ENCODE measurements at regions not wholly inside any gene's neighbourhood (a gene's known extent, or its start where the extent isn't known, plus 50 kb on each side); places are given as distances from the start of the nearest gene placed in this dataset.

DNA sequence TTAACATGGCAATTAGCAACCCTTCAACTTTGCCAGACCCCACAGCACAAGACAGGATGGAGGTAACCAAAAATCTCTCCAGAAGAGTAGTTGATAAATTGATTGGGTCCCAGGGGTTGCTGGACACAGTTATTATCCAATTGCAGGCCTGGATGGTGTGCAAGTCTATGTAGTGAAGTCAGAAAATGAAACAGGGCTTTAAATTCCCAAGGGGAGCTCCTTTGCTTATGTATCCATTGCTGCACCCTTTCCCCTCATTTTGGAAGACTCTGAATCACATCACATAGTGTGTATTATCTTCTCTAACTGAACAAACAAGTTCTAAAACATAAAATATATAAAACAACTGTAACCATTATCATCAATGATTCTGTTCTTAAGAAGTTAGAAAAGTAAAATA is 550.2 kb downstream of the LMO4 start:
- DNase-seq (ENCODE audit: low spot score): no peak

DNA sequence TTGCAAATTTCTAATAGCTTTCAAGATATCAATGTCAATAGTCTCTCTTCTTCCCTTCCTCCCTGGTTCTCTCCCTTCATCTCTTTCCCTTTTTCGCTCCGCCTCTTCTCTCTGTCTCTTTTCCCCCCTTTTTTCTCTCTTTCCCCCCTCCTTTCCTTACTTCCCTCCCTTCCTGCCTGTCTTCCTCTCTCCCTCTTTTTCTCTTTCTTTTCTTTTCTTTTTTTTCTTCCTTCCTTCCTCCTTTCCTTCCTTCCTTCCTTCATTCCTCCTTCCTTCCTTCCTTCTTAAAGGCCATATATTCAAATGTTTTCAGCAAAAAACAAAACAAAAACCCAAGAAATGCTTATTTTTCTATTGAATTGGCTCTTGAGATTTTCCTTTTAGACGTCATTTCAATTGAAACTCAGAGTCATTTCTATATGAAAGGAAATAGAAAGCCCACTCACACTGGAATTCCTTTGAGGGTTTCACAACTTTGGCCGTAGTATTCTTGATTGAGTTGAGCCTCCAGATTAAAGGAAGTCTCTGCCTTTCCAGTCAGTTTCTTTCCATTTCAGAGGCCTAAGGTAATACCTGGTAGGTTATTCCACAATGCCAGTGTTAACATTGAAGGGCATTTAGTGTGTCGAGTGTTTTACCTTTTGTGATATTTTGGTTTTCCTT is 551.5 kb downstream of the LMO4 start:
- no peak for DNase-seq (ENCODE audit: low spot score)

DNA sequence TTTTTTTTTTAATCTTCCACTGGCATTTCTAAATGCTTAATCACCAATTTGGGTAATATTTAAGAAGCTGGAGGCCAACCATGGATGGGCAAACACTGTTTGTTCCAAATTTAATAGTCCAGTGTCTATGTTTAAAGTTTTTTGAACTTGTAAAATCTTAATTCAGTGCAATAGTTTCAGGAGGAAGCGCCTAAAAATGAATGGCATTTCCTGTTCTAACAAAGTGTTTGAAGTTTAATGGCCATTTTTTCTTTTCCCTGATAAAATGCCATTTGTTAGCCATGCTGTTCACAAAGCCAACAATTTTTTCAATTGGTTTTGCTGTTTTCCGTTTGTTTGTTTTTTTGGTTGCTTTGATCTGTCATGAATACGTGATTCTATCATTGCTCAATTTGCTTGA is 552.1 kb downstream of the LMO4 start:
- no peak for DNase-seq (ENCODE audit: low spot score)

DNA sequence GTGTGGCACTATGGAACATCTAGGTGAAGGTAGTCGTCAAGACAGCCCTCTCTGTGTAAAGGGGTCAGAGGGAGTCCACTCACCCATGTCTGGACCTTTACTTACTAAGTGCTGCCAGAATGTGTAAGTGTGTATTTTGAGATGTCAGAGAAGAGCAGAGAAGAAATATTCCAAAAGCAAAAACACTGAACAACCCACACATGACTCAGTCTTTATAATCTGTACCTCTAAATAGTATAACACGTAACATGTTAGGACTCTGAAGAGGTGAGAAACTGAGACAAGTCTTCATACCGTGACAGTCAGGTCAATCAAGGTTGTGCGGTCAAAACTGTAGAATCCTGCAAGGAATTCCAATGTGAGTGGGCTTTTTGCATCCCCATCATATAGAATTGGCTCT is 555.2 kb downstream of the LMO4 start:
- no peak for DNase-seq (ENCODE audit: low spot score)

DNA sequence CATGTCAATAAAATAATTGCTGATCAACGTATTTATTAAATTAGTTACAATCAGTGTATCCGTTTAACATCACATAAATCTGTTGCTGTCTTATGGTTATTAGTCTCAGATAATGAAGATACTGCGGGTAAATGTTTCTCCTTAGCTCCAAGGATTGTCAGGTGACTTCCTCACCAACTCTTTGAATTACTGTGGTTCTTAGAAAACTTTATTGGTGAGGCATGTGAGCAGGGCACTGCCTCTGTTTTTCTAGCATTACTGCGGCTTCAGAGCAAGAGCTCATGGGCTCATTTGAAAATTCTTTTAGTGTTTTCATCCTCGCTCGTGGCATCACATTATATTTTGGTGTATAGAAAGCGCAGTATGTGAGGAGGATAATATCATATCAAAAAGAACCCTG is 555.9 kb downstream of the LMO4 start:
- DNase-seq (ENCODE audit: low spot score): no peak

DNA sequence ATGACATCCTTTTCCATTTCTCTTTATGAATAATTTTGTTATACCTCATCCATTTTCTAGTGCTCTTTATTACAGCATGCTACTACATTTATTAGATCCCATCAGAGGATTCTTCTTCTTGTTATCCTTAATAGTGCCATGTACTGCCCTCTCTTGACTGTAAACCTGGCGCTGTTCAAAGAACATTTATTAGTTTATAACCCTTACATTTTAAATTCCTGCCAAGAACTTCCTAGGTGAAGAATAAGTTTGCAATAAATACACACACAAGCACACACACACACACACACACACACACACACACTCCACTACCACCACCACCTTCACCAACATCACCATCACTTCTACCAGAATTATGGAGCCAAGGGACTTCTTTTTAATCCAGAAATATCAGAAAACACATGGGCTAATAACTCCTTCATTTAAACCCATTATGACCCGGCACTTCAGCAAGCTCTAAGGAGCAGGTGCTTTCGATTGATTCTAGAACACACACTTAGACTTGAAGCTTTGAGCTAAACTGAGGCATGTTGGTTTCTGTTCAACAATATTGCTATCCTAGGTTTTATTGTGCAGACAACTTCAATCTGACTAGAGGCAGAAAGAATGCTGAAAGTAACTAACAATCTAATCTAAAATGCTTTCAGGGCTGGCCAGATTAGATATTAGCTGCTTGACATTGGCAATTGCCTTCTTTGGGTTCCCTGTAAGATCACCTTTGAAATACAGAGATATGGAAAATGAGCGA is 556.8 kb downstream of the LMO4 start:
- DNase-seq (ENCODE audit: low spot score): no peak

DNA sequence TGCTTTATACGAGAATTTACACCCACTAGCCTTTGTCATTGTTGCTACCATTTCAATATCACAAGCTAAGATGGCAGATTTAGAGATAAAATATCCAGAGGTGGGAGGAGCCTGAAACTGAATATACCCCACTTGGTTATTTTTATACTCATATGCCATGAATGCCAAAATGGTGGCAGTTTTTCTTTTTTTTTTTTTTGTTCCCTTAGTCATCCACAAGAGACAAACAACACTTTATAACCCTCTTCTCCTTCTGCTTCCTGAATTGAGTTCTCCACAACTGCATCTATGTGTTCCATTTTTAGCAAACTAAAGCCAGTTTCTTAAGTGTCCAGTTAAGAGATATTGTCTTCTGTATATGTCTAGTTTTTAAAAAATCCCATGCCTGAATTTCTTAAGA is 558.4 kb downstream of the LMO4 start:
- DNase-seq (ENCODE audit: low spot score): no peak

DNA sequence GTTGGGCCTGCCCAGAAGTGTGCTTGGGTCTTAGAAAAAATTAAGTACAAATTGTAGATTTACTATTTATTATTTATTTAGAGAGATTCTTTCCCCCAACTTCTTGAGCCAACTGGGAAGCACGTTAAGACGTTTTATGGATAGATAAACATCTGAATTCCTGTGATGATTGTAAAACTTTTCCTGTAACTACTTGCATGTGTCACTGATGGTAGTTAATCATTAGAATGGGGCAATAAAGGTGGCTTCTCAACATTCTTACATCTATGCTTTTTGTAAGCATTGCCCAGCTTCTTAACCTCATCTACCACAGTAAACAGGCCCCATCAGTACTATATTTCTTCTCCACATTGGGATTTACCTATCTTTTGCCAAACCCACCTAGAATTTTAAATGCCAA is 559.8 kb downstream of the LMO4 start:
- no peak for DNase-seq (ENCODE audit: low spot score)

DNA sequence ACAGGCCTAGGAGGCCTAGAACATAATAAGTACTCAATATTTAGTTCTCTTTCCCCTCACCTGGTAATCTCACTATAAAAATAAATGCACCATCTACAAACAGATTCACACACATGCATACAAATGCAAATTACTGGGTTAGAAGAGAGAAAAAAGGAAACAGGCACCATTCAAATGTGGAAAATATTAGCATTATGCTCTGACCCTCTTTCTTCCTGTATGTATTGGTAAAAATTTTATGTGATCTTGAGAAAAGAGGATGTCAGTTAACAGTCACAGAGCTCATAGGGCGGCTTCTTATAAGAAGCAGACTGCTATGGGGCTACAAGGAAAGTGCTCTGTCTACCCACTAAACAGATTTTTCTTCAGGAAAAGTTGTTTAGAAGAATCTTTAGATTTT is 565.4 kb downstream of the LMO4 start:
- DNase-seq (ENCODE audit: low spot score): no peak

DNA sequence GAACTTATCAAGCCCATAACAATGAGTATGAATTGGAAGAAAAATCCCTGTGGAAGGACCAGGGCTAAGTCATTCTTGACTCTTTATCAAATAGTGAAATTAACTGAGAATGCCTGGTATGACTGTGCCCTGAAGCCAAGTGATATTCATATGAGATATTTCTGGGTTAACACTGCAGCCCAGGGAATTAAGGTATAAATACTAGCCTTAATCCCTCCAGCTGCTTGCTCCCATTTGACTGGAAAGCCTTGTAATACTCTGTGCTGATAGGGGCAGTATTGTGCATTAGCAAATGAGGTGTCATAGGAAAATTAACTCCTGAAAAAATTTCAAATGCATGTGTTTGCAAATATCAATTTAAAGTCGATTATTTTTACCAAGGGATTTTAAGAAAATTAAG is 568.8 kb downstream of the LMO4 start:
- no peak for DNase-seq (ENCODE audit: low spot score)

DNA sequence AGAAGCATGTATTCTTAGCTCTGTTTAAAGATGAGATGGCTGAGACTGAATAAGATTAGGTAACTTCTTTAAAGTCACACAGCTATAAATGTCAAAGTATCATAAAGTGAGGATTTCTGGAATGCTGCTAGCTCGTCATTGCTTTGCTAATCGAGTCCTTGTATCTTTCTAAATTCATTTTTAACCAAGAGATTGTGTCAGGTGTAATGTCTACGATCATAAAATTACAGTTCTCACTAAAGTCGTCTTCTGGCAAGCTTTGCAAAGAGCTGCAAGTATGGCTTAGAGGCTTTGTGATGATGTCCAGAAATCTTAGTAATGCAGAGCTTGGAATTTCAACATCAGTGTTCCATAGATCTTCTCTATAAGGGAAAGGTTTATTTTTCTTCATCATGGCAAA is 569.8 kb downstream of the LMO4 start:
- DNase-seq (ENCODE audit: low spot score): no peak

DNA sequence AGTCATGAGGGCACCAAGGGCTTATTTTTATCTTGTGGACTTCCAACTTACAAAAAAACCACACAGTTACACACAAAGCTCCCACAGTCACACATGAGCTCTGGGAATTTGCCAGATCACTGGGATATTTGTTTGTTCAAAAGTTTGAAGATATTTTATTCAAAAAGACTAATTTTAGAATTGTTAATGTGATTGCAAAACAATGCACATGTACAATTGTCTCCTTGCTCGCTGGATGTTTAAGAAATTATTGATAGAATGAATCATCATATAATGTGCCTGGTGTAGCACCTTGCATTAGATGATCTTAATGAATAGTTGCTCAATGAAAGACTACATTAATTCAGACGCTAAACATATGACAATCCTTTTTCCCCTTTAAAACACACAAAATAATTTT is 570.3 kb downstream of the LMO4 start:
- DNase-seq (ENCODE audit: low spot score): no peak

DNA sequence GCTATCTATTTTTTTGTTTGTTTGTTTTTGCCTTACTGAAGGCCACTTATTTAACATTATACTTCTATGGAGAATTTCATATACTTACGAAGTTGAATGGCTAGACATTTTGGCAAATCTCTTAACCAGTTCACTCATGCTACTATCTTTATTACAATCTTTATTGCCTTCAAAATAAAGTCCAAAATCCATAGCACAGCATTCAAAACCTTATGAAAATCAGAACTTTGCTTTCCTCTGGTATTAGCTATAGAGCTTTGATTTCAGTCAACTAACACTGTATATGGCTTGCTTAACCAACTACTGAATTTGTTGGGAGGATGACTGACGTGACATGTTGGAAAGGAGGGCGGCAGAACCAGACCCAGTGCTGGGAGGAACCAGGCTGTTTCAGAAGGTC is 571.1 kb downstream of the LMO4 start:
- DNase-seq (ENCODE audit: low spot score): no peak

DNA sequence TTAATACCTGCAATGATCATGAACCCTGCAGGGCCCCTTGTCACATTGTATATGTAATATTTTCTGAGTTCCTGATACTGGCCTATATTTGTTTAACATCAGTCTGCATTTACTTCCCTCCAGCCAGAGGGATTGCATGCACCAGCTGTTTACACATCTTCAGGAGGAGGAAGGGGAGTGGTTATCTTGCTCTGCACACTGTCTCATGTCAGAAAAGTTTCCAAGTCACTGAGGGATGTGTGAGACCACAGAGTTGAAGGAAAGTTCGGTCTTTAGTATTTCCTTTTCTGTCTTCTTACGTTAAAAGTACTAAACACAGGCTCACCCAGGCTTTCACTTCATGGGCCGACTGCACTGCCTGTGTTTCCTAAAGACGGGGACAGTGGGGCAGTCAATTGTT is 574.1 kb downstream of the LMO4 start:
- no peak for DNase-seq (ENCODE audit: low spot score)

DNA sequence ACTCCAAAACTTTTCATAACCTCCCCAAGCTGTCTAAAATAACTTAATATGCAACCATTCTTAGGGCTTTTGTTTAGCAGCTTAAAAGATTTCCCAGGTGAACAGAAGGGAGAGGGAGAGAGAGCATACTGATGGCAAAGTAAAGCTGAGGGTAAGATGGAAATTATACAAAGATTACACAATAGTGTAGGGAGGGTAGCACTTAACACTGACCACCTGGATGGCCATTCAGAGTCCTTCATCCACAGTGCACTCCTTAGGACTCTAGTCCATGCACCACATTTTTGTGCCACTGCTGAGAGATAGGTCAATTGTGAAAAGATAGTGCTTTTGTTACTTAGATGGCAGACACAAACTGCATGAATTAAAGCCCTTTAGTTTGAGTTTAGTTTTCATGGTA is 574.6 kb downstream of the LMO4 start:
- DNase-seq (ENCODE audit: low spot score): no peak

DNA sequence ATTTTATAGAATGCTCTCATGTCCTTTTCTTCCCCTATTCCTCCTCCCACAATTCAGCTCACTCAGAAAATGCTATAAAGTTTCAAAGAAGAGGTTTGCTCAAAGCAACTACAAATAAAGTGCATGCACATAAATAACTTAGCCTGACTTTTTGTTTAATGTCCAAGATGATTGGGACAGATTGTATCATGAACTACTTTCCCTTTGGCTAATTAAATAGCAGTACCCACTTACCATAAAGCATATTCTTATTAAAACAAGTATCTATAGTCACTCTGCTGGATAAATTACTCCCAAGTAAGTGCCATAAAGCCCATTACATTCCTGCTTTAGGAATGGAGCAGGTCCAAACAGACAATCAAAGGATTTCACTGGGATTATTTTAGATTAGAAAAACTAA is 576.0 kb downstream of the LMO4 start:
- no peak for DNase-seq (ENCODE audit: low spot score)

DNA sequence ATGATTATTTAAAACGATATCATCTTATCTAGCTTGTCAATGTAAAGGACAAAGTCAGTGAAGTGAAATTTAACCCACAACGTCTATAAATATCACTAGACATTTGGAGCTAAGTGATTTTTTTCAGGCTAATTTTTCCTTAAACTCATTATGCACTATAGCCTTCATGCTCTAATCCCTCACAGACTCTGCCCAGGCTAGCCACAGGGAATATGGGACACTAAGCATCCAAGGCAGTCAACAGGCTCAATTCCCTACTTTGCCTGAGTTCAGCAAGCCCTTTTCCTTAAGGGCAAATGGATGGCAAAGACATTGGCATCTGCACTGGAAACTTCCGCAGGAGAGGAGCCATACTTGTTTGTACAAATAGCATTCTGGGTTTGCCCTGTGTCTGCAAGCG is 577.0 kb downstream of the LMO4 start:
- no peak for DNase-seq (ENCODE audit: low spot score)

DNA sequence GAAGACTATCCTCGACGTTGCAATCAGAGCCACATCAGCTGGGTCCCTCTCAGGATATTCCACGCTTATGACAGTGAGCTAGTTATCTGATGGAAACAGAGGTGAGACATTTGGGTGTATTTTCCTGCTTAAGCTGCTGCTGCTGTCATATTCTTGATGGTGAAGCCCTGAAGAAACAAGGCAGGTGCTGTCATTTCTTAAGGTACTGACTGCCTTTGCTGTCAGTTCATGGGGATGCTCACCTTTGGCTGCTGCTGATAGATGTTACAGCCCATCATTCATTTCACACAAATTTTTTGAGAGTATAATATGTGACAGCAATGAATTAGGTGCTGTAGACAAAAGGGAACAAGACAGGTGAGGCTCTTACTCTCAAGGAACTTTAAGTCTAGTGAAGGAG is 577.4 kb downstream of the LMO4 start:
- DNase-seq (ENCODE audit: low spot score): no peak

DNA sequence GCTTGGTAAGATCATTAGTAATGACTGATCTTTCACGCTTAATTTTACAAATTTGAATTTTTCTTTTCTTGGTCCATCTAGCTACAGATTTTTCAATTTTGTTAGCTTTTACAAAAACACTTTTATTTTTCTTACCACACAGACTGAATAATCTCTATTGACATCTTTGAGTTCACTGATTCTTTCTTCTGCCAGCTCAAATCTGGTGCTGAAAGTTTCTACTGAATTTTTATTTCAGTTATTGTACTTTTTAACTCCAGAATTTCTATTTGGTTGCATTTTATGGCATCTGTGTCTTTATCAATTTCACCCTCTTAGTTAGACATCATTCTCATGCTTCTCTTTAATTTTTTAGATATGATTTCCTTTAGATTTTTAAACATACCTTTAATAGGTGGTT is 584.7 kb downstream of the LMO4 start:
- no peak for DNase-seq (ENCODE audit: low spot score)

DNA sequence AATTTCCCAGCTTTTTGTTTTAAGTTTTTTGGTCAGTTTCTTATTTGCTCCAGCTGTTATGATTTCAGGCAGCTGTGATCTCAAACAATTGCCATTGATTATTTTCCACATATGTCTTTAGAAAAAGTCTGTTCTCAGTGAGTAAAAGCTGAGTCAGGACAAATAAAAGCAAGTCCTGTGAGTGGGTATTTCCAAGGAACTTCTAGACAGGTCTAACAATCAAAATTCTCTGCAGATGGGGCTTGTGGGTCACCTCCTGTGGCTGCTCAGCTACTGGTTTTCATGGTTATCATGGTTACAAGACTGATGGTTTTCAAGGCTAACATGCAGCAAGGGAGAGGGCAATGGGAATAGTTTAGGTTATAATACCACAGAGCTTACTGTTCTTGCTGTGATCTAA is 585.7 kb downstream of the LMO4 start:
- no peak for DNase-seq (ENCODE audit: low spot score)

DNA sequence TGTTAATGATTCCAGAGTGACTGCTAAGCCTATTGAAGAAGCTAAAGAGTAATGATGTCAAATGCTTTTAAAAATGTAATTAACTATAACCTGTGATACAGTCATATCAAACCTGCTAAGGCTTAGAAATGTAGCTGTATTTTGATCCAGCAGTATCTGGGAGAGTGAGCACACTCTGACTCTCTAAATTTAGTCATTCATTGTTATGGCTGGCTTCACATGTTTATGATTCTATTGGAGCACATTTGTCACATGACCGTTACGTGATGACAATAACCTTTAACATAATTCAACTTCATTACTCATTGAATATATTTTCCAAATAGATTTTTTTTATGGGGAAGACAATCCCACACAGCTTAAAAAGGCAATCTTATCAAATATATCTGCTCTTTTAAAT is 587.1 kb downstream of the LMO4 start:
- no peak for DNase-seq (ENCODE audit: low spot score)

DNA sequence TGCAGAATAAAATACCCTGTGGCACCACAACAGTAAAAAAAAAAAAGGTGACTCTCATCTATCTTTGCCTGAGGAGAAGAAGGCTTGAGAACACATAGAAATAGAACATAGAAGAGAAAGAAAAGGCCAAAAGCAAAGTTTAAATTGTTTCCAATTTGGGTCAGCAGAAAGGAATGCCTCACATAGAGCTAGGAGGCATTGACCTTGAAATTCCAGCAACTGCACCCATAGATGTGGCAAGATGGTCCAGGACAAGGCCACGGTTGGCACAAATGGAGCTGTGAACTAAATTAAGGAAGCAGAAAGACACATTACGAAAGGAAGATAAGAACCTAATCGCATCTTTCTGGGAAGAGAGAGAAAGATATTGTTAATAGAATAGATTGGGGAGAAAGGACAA is 588.3 kb downstream of the LMO4 start:
- no peak for DNase-seq (ENCODE audit: low spot score)

DNA sequence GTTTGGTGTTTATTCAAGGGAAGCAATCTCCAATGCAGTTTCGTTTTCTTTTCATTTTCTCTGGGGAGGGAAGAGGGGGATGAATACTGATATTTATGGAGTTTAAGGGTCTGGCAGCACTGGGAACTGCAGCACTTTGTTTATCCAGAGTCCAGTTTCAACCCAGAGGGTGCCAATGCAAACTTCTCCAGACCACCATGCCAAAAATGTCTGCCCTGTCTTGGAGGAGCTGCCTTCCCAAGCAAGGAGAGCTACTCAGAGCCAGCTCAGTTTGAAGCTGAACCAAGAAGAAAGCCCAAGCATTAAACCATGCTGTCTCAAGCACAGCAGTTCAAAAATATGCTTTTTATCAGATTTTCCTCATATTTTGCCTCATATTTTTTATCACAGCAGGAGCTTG is 589.7 kb downstream of the LMO4 start:
- DNase-seq (ENCODE audit: low spot score): no peak

DNA sequence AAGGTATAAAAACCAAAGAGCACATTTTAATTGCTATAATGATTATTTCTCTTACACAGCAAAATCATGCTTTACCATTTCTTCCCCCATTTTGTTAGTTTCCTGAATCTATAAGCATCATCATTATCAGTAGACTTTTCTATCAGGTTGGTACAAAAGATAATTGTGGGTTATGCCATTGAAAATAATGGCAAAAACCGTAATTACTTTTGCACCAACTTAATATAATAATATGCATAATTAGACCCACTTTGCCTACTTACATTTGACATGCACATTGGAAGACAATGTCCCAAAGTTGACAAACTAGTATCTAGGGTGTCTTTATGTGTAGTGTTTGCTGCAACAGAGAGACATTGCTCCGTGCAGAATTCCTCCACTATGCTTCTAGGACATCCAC is 594.2 kb downstream of the LMO4 start:
- no peak for DNase-seq (ENCODE audit: low spot score)
